ENCODE measurements at regions not wholly inside any gene's neighbourhood (a gene's known extent, or its start where the extent isn't known, plus 50 kb on each side); places are given as distances from the start of the nearest gene placed in this dataset.

GRCh38 chr3:137642831-137643230 lies 121.3 kb upstream of the SOX14 start:
- TF ChIP-seq POLR2A (IDR thresholded peaks at IDR 0.05; ENCODE audit: low read depth, low read length) (no peak), POLR2AphosphoS5 (IDR thresholded peaks at IDR 0.05; ENCODE audit: low read depth, low read length) (no peak), TAF1 (IDR thresholded peaks at IDR 0.05; ENCODE audit: low read depth, low read length) (no peak)
